Activated CD8-positive, alpha-beta memory T cell treated with anti-CD3 and anti-CD28 coated beads for 36 hours (primary cell): ENCODE measurements at regions not wholly inside any gene's neighbourhood (a gene's known extent, or its start where the extent isn't known, plus 50 kb on each side); places are given as distances from the start of the nearest gene placed in this dataset.

Experiments used
- CTCF ChIA-PET: fragments of 350-600 bp; sonication (Branson Sonifier 250); formaldehyde crosslinking; loops from one replicate; lab custom pipeline; 2021; ENCODE audit warnings: antibody characterized with exemption; lab: Charles Lee
- POLR2A ChIA-PET: fragments of 350-600 bp; sonication (Branson Sonifier 250); formaldehyde crosslinking; loops from one replicate; lab custom pipeline; 2021; ENCODE audit warnings: antibody characterized with exemption; lab: Charles Lee

GRCh38 chr20:48277266-48277665 lies 492.0 kb upstream of the SULF2 start:
- ChIA-PET CTCF (no interaction called here), POLR2A (no interaction called here)

GRCh38 chr20:48276021-48276342 lies 490.7 kb upstream of the SULF2 start:
- POLR2A ChIA-PET = no interaction called here
- CTCF ChIA-PET = no interaction called here

- CTCF ChIA-PET = interaction anchor here (0.7 kb wide), 1 partner anchor 20 kb away, joined by 3 read pairs; no protein-coding TSS in a partner anchor
- POLR2A ChIA-PET = no interaction called here
Measured at GRCh38 chr20:48275286-48276020, 490.2 kb upstream of the SULF2 start.

- CTCF ChIA-PET = no interaction called here
- POLR2A ChIA-PET = no interaction called here
Measured at GRCh38 chr20:48273843-48274242, 488.6 kb upstream of the SULF2 start.

GRCh38 chr20:48270885-48271284 lies 485.6 kb upstream of the SULF2 start:
- ChIA-PET CTCF (no interaction called here), POLR2A (no interaction called here)

- ChIA-PET POLR2A (interaction anchor here (0.6 kb wide), 1 partner anchor 1054 kb away, joined by 3 read pairs; no protein-coding TSS in a partner anchor), CTCF (interaction anchor here (1.0 kb wide), 1 partner anchor 10 kb away, joined by 3 read pairs; no protein-coding TSS in a partner anchor)
Measured at GRCh38 chr20:48267860-48268633, 482.8 kb upstream of the SULF2 start.

- ChIA-PET CTCF (no interaction called here), POLR2A (no interaction called here)
Measured at GRCh38 chr20:48266571-48266970, 481.3 kb upstream of the SULF2 start.

GRCh38 chr20:48265791-48266190 lies 480.5 kb upstream of the SULF2 start:
- CTCF ChIA-PET = no interaction called here
- POLR2A ChIA-PET = interaction anchor here (0.7 kb wide), 1 partner anchor 48 kb away, joined by 3 read pairs; no protein-coding TSS in a partner anchor

- POLR2A ChIA-PET = no interaction called here
- CTCF ChIA-PET = no interaction called here
Measured at GRCh38 chr20:48262955-48263354, 477.7 kb upstream of the SULF2 start.

- ChIA-PET POLR2A (no interaction called here), CTCF (no interaction called here)
Measured at GRCh38 chr20:48262466-48262865, 477.2 kb upstream of the SULF2 start.

- ChIA-PET POLR2A (no interaction called here), CTCF (no interaction called here)
Measured at GRCh38 chr20:48261398-48261910, 476.2 kb upstream of the SULF2 start.

GRCh38 chr20:48260129-48260756 lies 475.0 kb upstream of the SULF2 start:
- POLR2A ChIA-PET = no interaction called here

GRCh38 chr20:48259456-48259855 lies 474.2 kb upstream of the SULF2 start:
- CTCF ChIA-PET = no interaction called here
- POLR2A ChIA-PET = no interaction called here

More at GRCh38 chr20:48260129-48260756, 475.0 kb upstream of the SULF2 start:
- CTCF ChIA-PET = no interaction called here

GRCh38 chr20:48257833-48258232 lies 472.6 kb upstream of the SULF2 start:
- POLR2A ChIA-PET = no interaction called here
- CTCF ChIA-PET = interaction anchor here (1.1 kb wide), 1 partner anchor 10 kb away, joined by 3 read pairs; no protein-coding TSS in a partner anchor

GRCh38 chr20:48247961-48248360 lies 462.7 kb upstream of the SULF2 start:
- ChIA-PET POLR2A (no interaction called here), CTCF (no interaction called here)

- CTCF ChIA-PET = no interaction called here
- POLR2A ChIA-PET = no interaction called here
Measured at GRCh38 chr20:48246061-48246790, 460.9 kb upstream of the SULF2 start.

GRCh38 chr20:48242623-48243022 lies 457.3 kb upstream of the SULF2 start:
- POLR2A ChIA-PET = no interaction called here
- CTCF ChIA-PET = no interaction called here

- ChIA-PET POLR2A (no interaction called here), CTCF (no interaction called here)
Measured at GRCh38 chr20:48241482-48241881, 456.2 kb upstream of the SULF2 start.

- ChIA-PET POLR2A (no interaction called here), CTCF (no interaction called here)
Measured at GRCh38 chr20:48238781-48239180, 453.5 kb upstream of the SULF2 start.
